A204.1 (cell line): ENCODE measurements at regions not wholly inside any gene's neighbourhood (a gene's known extent, or its start where the extent isn't known, plus 50 kb on each side); places are given as distances from the start of the nearest gene placed in this dataset.

ENCODE experiments used
- FAIRE-seq: peaks from 2 replicates; lab custom pipeline; 2012; peaks lifted over from hg19 to GRCh38; lab: Jason Lieb, UNC

- no peak for FAIRE-seq
Measured at GRCh38 chr20:6305536-6305935, 182.7 kb upstream of the FERMT1 start.

- no peak for FAIRE-seq
Measured at GRCh38 chr20:6302041-6302440, 179.2 kb upstream of the FERMT1 start.

DNA sequence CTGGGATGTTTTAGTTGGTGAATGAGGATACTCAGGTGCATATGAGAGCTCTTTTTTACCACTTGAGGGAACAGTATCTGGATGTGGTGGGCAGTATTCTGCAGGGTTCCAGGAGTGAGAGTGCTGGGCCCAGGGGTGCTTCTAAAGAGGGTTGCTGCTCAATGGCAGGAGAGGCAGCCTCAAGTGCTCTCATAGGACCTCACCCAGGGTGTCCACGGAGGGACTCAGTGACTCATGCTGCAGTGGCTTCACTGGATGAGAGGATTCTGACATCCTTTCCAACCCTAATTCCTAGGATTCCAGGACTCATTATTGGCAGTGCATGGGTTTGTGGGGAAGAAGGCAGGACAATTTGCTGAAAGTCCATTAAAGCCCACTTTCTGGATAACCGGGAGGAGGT, 176.6 kb upstream of the FERMT1 start:
- no peak for FAIRE-seq

GRCh38 chr20:6298049-6298448, 175.2 kb upstream of the FERMT1 start:
- no peak for FAIRE-seq

DNA sequence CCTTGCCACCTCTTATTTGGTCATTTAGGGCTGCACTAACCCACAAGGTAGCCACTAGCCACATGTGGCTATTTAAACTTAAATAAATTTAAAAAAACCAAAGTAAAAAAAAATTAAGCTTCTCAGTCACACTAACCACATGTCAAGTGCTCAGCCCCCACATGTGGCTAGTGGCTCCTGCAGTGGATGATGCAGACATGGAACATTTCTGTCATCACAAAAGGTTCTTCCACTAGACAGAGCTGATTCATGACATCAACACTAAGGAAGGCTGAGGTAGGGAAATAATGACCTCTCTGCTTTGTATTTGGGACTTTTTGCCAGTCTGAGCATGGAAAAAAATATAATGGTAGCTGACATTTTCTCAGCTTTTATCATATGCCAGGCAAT, 173.0 kb upstream of the FERMT1 start:
- no peak for FAIRE-seq

DNA sequence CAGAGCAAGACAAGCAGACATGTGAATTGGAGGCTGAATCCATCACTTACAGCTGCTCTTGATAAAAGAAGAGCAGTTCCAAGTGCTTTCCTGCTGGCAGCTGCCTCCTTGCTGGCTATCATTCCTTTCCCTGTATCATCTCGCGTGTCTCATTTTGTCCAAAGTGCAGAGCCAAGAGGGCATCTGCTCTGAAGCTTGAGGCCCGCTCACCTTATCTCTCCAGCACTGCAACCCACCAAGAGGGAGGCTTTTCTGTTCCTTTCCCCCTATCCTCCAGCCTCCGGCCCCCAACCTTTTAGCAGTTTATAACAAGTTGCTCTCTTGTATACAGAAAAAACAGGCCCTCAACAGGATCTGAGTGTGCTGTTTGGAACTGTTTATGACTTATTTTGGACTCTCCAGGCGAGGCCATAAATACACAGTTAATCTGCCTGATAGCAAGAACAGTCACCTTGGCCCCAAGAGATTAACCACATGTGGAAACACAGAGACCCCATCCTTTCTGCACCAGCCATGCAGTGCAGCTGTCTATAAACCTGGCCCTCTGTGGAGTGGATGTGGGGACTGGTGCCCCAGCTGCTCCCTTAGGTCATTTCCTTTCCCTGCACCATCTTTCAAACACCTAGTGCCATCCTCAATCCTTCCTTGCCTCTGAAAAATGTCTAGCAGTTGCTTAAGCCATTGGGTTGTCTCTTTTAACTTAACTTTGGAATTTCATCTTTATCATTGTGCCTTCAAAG, 172.5 kb upstream of the FERMT1 start:
- no peak for FAIRE-seq

GRCh38 chr20:6287471-6287870, 164.6 kb upstream of the FERMT1 start:
- no peak for FAIRE-seq

DNA sequence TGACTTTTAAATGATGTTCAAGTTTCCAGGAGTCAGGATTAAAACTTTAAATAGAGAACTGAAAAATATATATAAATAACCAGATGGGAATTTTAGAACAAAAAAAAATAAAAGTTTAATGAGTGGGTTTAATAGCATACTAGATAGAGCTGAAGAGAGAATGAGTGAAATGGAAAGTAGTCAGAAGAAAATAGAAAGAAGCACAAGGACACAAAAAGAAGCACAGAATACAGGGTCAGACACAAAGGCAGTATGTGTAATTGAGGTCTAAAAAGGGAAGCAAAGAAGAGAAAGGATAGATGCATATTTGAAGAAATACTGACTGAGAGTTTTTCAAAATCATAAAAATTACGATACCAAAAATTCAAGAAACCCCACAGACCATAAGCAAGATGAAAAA, 159.8 kb upstream of the FERMT1 start:
- FAIRE-seq = no peak

DNA sequence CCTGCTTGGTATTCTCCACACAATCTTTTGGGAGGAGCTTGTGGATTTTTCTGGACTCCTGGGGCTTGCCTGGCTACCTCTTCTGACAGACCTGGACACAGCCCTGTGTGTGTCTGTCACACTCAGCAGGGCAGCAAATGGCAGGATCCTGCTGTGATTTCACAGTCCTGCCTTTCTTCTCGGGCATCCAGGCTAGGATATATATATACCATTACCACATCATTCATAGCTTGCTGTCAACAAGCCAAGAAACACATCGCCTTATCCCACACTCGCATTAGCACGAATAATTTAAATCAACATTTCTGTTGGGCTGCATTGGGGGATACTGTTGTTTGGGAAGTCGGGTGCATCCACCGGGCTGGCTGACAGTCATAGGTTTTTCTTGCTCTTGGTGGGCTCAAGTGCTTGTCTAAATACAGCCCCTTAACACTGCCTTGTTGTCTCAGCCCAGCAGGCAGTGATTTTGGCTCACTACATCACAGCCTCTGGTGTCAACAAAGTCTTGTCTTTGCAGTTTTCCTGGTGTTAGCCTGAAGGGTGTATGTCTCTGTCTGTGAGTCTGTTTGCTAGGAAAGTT, 154.9 kb upstream of the FERMT1 start:
- FAIRE-seq = no peak

DNA sequence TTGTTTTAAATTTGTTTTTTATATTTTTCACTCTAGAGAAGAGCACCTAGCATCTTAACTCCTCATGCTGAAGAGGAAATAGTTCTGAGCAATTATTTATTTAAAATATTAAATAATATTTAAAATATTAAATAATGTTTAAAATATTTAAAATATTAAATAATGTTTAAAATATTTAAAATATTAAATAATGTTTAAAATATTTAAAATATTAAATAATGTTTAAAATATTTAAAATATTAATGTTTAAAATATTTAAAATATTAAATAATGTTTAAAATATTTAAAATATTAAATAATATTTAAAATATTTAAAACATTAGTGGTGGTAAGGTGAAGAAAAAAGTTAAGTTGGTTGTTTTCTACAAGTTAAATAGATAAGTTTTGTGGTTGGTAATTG, 147.6 kb upstream of the FERMT1 start:
- peak; percentile 99 for FAIRE-seq

GRCh38 chr20:6269168-6269873, 146.5 kb upstream of the FERMT1 start:
- FAIRE-seq = no peak

GRCh38 chr20:6265204-6265904, 142.5 kb upstream of the FERMT1 start:
- FAIRE-seq = peak; percentile 67

- no peak for FAIRE-seq
Measured at GRCh38 chr20:6253396-6253795, 130.6 kb upstream of the FERMT1 start.

DNA sequence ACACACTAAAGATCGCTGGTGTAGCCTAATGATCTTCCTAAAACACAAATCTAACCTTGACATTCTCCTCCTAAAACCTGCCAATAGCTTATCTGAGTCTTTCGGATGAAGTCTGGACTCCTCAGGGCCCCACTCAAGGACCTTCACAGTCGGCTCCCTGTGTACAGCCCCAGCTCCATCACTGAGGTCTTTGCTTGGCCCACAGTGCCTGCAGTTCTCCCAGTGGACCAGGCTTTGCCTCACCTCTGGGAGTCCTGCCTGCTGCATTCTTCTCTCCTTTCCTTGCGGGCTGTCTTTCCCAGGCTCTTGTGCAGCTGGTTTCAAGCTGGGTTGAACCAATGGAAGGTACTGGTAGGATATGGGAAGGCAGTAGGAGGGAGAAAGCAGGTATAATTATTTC, 122.6 kb upstream of the FERMT1 start:
- no peak for FAIRE-seq

- FAIRE-seq = no peak
Measured at GRCh38 chr20:6241591-6241990, 118.8 kb upstream of the FERMT1 start.

DNA sequence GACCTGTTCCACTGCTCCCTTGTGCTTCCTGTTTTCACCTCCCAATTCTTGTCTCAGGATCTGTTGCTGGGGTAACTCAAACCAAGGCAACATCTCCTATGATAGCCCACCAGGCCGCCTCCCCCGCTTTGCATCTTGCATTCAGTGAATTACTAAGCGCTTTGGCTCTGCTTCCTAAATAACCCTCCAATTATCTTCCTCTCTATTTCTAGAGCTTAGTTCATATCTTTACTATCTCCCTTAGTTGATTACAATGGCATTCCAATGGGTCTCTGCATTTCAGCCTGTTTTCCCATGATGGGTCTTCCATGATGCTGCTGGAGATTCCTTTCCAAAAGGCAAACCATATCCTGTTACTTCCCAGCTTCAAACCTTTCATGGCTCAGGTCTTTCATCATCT, 117.2 kb upstream of the FERMT1 start:
- no peak for FAIRE-seq

DNA sequence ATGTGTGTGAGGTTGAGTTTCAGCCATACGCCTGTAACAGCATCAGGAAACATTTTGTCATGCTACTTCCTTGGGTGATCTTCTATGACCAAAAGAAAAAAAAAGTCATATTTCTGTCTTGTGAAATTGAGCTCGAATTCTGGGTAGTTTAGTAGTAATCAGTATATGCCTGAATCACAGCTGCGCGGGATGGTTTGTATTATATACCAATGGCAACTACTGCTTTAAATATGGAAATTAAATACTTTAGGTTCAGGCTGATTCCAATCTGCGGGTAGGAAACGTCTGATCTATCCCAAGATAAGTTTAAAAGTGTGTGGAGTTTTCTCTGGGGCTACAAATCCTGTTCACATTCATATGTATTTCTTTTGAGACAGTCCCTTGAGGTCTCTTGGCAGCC, 115.6 kb upstream of the FERMT1 start:
- no peak for FAIRE-seq

- no peak for FAIRE-seq
Measured at GRCh38 chr20:6235510-6235909, 112.7 kb upstream of the FERMT1 start.

- FAIRE-seq = no peak
Measured at GRCh38 chr20:6232436-6232835, 109.6 kb upstream of the FERMT1 start.

GRCh38 chr20:6231556-6231955, 108.7 kb upstream of the FERMT1 start:
- no peak for FAIRE-seq

DNA sequence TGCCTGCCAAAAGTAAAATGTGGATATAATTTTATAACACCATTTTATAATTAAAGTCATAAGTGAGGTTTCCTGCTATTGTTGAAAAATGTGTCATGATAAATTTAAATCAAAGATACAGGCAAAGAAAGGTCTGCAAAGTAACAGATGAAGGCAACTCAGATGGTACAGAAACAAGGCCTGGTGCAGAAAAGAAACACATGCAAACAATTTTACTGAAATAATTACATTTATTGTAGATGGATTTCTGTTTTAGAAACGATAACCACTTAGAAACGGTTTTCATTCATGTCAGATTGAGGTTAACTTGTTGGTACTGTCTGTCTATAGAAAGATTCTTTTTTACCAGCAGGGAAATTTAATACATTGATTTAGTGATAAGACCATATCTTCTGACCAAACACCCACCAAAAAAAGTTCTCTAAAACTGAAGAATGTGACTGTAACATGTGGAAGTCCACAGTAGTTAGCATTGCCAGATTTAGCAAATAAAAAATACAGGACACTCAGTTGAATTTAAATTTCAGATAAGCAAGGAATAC, 105.5 kb upstream of the FERMT1 start:
- FAIRE-seq = no peak

DNA sequence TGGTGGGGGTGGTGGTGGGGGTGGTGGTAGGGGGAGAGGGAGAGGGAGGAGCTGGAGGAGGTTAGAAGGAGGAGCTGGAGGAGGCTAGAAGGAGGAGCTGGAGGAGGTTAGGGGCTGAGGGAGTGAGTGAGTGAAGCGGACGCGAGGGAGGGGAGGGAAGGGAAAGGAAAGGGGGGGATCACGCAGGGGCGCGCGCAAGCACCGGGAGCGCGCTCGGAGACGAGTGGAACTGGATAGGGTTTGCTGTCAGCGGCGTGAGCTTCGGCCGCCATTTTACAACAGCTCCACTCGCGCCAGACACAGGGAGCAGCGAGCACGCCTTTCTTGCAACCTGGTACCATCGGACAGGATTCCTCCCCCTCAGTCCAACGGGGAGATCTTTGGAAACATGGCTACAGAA, 90.5 kb upstream of the FERMT1 start:
- no peak for FAIRE-seq

DNA sequence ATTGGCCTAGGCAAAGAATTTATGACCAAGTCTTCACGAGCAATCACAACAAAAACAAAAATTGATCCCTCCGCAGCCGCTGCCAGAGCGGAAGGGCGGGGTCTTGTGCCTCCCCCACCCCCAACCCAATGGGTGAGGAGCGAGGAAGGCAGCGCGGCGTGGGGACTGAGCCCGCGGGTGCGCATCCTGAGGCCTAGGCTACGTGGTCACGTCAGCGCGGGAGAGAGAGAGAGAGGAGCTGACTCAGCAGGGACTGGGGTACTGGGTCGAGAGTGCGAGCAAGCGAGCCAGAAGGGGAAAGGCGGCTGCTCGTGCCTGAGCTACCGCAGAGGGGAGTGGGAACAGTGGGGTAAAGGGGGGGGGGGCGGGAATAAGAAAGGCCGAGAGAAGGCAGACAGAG, 90.1 kb upstream of the FERMT1 start:
- FAIRE-seq = no peak
